Activated B cell treated with CpG ODN at 0.5 μM for 24 hours (primary cell): ENCODE measurements at regions not wholly inside any gene's neighbourhood (a gene's known extent, or its start where the extent isn't known, plus 50 kb on each side); places are given as distances from the start of the nearest gene placed in this dataset.
"Not testable (repeated sequence)": the region's sequence is repeated elsewhere in the genome, so short reads cannot be mapped to it uniquely, and the experiment has no call there.

Experiments used
- ATAC-seq: fragments of 200-7000 bp; cut with Tn5 transposase; one replicate; pipeline ENCODE4 v1.10.0; 2021; ENCODE audit warnings: low read depth, mild to moderate bottlenecking, moderate library complexity
- CTCF ChIA-PET: fragments of 350-600 bp; sonication (Branson Sonifier 250); formaldehyde crosslinking; loops from one replicate; lab custom pipeline; 2021; ENCODE audit warnings: antibody characterized with exemption; lab: Charles Lee
- POLR2A ChIA-PET: fragments of 350-600 bp; sonication (Branson Sonifier 250); formaldehyde crosslinking; loops from one replicate; lab custom pipeline; 2021; ENCODE audit warnings: antibody characterized with exemption; lab: Charles Lee
- DNase-seq: peaks from one replicate; pipeline ENCODE4 v3.0.0; 2022
- H3K27ac Mint-ChIP-seq: one replicate; pipeline ENCODE4 v1.8.0; 2020; ENCODE audit warnings: mixed read lengths
- H3K27me3 Mint-ChIP-seq: one replicate; pipeline ENCODE4 v1.8.0; 2021; ENCODE audit warnings: mixed read lengths
- H3K36me3 Mint-ChIP-seq: one replicate; pipeline ENCODE4 v1.8.0; 2021; ENCODE audit warnings: low read depth, mixed read lengths
- H3K4me1 Mint-ChIP-seq: one replicate; pipeline ENCODE4 v1.8.0; 2021; ENCODE audit warnings: mixed read lengths
- H3K4me3 Mint-ChIP-seq: one replicate; pipeline ENCODE4 v1.8.0; 2020; ENCODE audit warnings: mild to moderate bottlenecking, mixed read lengths
- H3K9me3 Mint-ChIP-seq: one replicate; pipeline ENCODE4 v1.8.0; 2020; ENCODE audit warnings: mixed read lengths
- CTCF ChIP-seq: fragments of 200-600 bp; IDR thresholded peaks from one replicate; pipeline ENCODE4 v1.8.0; 2022; ENCODE audit warnings: antibody characterized with exemption, mild to moderate bottlenecking
- intact Hi-C: fragments of 100-400 bp; cut with micrococcal nuclease; formaldehyde crosslinking; loops from one replicate; pipeline ENCODE4 v1.15.1; 2024

- H3K27ac Mint-ChIP-seq: peak overlapping the region; percentile 97
- no peaks in the 10 kb centered on the region for H3K27me3 Mint-ChIP-seq
- intact Hi-C loops: loop anchor here (1.0 to 2.0 kb wide), 3 partner anchors 13 to 1223 kb away; partner anchors contain the start of genes ARHGAP12 and ZEB1
- DNase-seq (no peak), ATAC-seq (peak; percentile 8)
- ChIA-PET CTCF (interaction anchor here (5.7 kb wide), 1 partner anchor 19 kb away, joined by 42 read pairs; no protein-coding TSS in a partner anchor), POLR2A (interaction anchor here (0.7 to 1.3 kb wide), 4 partner anchors 18 to 1224 kb away, joined by 3 to 5 read pairs (median 3); partner anchors contain the start of gene ZEB1)
- no peaks in the 10 kb centered on the region for H3K9me3 Mint-ChIP-seq
- H3K4me1 Mint-ChIP-seq: peaks cover 55% of the 10 kb centered on the region
- H3K4me3 Mint-ChIP-seq: peak overlapping the region; percentile 86
- TF ChIP-seq CTCF: no peak
- no peaks in the 10 kb centered on the region for H3K36me3 Mint-ChIP-seq
Observed at GRCh38 chr10:30705625-30706149, 76.1 kb upstream of the LYZL2 start.

- intact Hi-C loops: loop anchor here (1.0 to 2.0 kb wide), 3 partner anchors 14 to 1223 kb away; partner anchors contain the start of genes ARHGAP12 and ZEB1
- DNase-seq (peak; percentile 40), ATAC-seq (peak; percentile 69)
- Mint-ChIP-seq H3K36me3 (no peaks in the 10 kb centered on the region), H3K4me1 (peaks cover 57% of the 10 kb centered on the region), H3K27ac (peak overlapping the region; percentile 97), H3K9me3 (no peaks in the 10 kb centered on the region), H3K4me3 (peak overlapping the region; percentile 86), H3K27me3 (no peaks in the 10 kb centered on the region)
- no peak for TF ChIP-seq CTCF
- ChIA-PET POLR2A (interaction anchor here (0.7 to 1.3 kb wide), 4 partner anchors 18 to 1224 kb away, joined by 3 to 5 read pairs (median 3); partner anchors contain the start of gene ZEB1), CTCF (interaction anchor here (5.7 kb wide), 1 partner anchor 19 kb away, joined by 42 read pairs; no protein-coding TSS in a partner anchor)
Observed at GRCh38 chr10:30705101-30705624, 75.6 kb upstream of the LYZL2 start.

GRCh38 chr10:30704601-30705100 lies 75.1 kb upstream of the LYZL2 start:
- ATAC-seq: peak; percentile 13
- DNase-seq: not testable (repeated sequence)

GRCh38 chr10:30704026-30704600 lies 74.6 kb upstream of the LYZL2 start:
- CTCF ChIA-PET: interaction anchor here (5.7 kb wide), 1 partner anchor 18 kb away, joined by 42 read pairs; no protein-coding TSS in a partner anchor
- intact Hi-C loops: loop anchor here (2.0 kb wide), 1 partner anchor 15 kb away; no protein-coding TSS in a partner anchor
- Mint-ChIP-seq H3K4me1 (peaks cover 61% of the 10 kb centered on the region), H3K4me3 (peak overlapping the region; percentile 86), H3K9me3 (no peaks in the 10 kb centered on the region), H3K36me3 (no peaks in the 10 kb centered on the region), H3K27ac (peak overlapping the region; percentile 97), H3K27me3 (no peaks in the 10 kb centered on the region)
- TF ChIP-seq CTCF: no peak
- POLR2A ChIA-PET: no interaction called here
- DNase-seq: no peak
- no peak for ATAC-seq

More at GRCh38 chr10:30704601-30705100, 75.1 kb upstream of the LYZL2 start:
- Mint-ChIP-seq H3K4me3 (peak overlapping the region; percentile 86), H3K27ac (peak overlapping the region; percentile 97), H3K4me1 (peaks cover 60% of the 10 kb centered on the region)
- intact Hi-C loops: loop anchor here (1.0 to 2.0 kb wide), 3 partner anchors 14 to 1224 kb away; partner anchors contain the start of genes ARHGAP12 and ZEB1
- ChIA-PET POLR2A (interaction anchor here (0.9 to 1.3 kb wide), 3 partner anchors 17 to 1225 kb away, joined by 3 to 5 read pairs (median 3); partner anchors contain the start of gene ZEB1), CTCF (interaction anchor here (5.7 kb wide), 1 partner anchor 18 kb away, joined by 42 read pairs; no protein-coding TSS in a partner anchor)
- H3K27me3 Mint-ChIP-seq, H3K9me3 Mint-ChIP-seq, H3K36me3 Mint-ChIP-seq: not testable (repeated sequence)

GRCh38 chr10:30703446-30703845 lies 73.9 kb upstream of the LYZL2 start:
- CTCF ChIA-PET: interaction anchor here (5.7 kb wide), 1 partner anchor 17 kb away, joined by 42 read pairs; no protein-coding TSS in a partner anchor
- POLR2A ChIA-PET, ATAC-seq, intact Hi-C loops, H3K36me3 Mint-ChIP-seq, H3K4me3 Mint-ChIP-seq, H3K9me3 Mint-ChIP-seq, H3K27me3 Mint-ChIP-seq, DNase-seq: not testable (repeated sequence)
- Mint-ChIP-seq H3K4me1 (peaks cover 61% of the 10 kb centered on the region), H3K27ac (peak overlapping the region; percentile 97)
